ENCODE measurements at regions not wholly inside any gene's neighbourhood (a gene's known extent, or its start where the extent isn't known, plus 50 kb on each side); places are given as distances from the start of the nearest gene placed in this dataset.

DNA sequence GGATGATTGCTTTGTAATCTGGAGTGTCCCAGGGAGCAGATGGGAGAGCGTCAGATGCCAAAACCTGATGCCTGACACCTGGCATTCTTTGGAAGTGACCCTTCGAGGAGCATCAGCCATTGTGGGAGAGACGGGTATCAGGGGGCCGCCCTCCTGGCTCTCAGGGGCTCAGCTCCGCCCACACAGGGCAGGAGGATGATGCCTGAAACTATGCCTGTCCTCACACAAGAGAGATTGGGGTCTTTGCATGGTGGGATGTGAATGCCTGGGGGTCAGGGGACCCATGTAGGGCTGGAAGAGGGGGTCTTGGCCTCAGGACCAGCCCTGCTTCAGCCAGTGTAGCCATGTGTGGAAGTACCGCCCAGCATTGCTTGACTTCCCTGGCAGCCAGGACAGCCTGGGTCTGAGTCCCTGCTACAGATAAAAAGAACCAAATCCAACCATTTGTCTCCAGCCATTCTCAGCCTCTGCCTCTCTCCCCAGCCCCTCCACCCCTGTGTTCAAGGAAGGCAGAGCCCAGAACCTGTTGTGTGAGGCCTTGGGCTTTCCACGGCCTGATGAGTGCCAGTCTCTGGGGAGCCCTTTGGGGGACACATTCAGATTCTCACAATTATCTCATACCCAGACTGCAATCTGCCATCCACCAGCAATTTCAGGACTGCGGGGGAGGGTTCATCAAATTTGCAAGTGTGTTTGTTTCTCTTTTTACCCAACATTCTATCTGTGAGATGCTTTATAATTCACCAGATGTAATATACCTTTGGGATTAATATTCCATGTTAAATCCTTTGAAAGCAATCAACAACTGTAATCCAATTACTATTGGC lies 371.2 kb downstream of the PREX1 start:
- TF ChIP-seq, protein P1, sequence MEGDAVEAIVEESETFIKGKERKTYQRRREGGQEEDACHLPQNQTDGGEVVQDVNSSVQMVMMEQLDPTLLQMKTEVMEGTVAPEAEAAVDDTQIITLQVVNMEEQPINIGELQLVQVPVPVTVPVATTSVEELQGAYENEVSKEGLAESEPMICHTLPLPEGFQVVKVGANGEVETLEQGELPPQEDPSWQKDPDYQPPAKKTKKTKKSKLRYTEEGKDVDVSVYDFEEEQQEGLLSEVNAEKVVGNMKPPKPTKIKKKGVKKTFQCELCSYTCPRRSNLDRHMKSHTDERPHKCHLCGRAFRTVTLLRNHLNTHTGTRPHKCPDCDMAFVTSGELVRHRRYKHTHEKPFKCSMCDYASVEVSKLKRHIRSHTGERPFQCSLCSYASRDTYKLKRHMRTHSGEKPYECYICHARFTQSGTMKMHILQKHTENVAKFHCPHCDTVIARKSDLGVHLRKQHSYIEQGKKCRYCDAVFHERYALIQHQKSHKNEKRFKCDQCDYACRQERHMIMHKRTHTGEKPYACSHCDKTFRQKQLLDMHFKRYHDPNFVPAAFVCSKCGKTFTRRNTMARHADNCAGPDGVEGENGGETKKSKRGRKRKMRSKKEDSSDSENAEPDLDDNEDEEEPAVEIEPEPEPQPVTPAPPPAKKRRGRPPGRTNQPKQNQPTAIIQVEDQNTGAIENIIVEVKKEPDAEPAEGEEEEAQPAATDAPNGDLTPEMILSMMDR (IDR thresholded peaks at IDR 0.05; ENCODE audit: insufficient read depth, low read length, missing control alignments): no peak
- POLR2A ChIA-PET: no interaction called here
- no peak overlapping the region for H3K4me3 ChIP-seq (ENCODE audit: low read depth, low read length)
- CTCF ChIA-PET: no interaction called here
- no peak for DNase-seq (ENCODE audit: low read depth, low spot score)

DNA sequence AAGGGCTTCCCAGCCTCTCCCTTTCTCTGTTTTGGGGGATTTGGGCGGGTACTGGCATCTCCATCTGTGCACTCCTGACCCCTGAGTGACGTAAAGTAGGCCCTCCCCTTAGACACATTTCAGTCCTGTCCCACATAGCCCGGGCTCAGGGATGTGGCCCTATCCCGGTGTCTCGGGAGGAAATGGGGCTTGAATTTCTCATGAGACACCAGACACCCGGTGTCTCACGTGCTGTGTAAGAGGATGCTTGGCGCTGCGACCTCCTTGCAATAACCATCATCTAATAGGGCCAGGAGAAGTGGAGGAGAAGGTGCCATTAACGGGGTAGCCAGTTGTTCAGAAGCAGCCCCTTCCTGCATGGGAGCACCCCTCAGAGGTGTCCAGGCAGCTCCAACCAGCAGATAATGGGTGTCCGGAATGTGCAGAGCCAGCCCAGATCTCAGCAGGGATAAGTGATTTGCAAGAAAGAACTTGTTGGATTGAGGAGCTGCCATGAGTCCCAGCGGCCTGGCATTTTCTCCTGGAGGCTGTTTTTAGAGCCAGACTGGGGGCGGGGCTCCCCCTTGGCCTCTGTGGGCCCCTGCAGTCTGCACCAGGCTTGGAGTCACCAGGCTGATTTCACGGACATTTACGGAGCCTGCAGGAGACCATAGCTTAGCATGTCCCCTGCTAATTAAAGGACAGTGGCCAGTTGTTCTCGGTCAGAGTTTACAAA lies 372.0 kb downstream of the PREX1 start:
- TF ChIP-seq, protein P1 (IDR thresholded peaks at IDR 0.05; ENCODE audit: insufficient read depth, low read length, missing control alignments): no peak
- H3K4me3 ChIP-seq (ENCODE audit: low read depth, low read length): no peak overlapping the region
- CTCF ChIA-PET: no interaction called here
- no peak for DNase-seq (ENCODE audit: low read depth, low spot score)
- POLR2A ChIA-PET: no interaction called here

DNA sequence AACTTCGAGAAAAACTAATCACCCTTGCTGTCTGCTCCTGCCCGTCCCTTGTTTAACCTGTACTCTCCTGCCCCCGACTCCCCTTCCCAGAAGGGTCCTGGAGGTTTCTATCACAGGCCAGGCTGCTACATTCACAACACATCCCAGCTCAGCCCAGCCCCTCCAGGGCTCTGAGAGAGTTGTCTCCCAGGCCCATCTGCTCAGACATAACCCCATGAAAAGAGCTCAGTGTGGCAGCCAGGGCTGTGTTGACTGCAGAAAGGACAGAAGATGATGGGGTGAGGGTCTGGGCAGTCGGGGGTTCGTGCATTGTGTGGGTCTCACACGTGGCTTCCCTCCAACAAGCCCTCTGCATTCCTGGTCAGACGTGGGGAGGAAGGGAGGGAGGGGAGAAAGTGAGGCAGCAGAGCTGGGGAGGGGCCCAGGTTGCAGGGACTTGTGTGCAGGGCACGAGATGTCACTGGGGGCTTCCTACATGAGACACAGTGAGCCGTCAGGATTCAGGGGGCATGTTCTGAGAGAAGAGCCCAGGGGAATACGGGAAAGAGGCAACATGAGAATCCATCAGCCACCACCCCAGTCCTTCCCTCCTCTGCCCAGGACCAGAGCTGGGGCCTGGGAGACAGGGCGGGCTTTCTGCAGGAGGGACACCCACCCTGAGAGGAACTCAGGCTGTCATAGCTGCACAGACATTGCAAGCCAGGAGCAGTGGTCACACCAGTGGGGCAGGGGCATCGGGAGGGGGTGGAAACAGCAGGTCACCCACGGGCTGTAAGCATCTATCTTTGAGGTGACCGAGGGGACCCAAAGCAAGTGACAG lies 372.9 kb downstream of the PREX1 start:
- no peak for DNase-seq (ENCODE audit: low read depth, low spot score)
- POLR2A ChIA-PET: no interaction called here
- no peak overlapping the region for H3K4me3 ChIP-seq (ENCODE audit: low read depth, low read length)
- CTCF ChIA-PET: no interaction called here
- TF ChIP-seq, protein P1 (IDR thresholded peaks at IDR 0.05; ENCODE audit: insufficient read depth, low read length, missing control alignments): no peak

DNA sequence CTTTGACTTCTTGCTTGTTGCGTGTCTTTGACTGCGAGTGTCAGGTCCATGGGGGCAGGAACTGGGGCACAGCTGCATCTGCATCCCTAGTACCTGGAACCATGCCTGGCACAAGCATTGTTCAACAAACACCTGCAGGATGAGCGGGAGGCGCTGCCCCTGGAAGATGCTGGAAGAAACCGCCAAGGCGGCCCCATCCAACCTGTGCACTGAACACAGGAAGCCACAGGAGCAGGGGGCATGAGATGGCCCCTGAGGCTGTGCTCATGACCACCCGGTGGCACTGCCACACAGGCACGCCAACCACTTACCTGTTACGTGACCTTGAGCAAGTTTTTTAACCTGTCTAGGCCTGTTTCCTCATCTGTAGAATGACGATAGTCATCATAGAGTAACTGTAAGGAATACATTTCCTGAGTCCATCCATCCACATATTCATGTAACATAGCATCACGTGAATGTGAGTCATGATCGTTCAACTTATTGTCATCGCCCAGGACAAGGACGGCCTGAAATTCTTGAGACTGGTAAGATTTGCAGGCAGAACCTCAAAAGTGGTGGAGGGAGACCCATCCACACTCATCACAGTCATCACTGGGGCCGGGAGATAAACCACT lies 374.2 kb downstream of the PREX1 start:
- no peak overlapping the region for H3K4me3 ChIP-seq (ENCODE audit: low read depth, low read length)
- POLR2A ChIA-PET: no interaction called here
- TF ChIP-seq, protein P1 (IDR thresholded peaks at IDR 0.05; ENCODE audit: insufficient read depth, low read length, missing control alignments): no peak
- CTCF ChIA-PET: no interaction called here
- no peak for DNase-seq (ENCODE audit: low read depth, low spot score)

DNA sequence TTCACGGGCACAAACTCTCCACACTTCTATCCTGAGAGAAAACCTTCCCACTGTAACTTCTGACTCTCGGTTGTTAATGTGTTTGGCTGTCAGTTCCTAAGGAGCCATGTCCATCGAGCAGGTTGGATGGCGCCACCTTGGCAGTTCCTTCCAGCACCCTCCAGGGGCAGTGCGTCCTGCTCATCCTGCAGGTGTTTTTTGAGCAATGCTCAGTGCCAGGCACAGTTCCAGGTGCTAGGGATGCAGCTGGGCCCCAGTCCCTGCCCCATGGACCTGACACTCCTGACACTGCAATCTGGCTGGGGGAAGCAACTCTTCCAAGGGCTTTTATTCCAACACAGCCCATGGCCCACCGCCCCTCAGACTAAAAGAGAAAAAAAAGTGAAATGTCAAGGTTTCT lies 376.4 kb downstream of the PREX1 start:
- H3K4me3 ChIP-seq (ENCODE audit: low read depth, low read length): no peak overlapping the region
- ChIA-PET CTCF (no interaction called here), POLR2A (no interaction called here)
- TF ChIP-seq, protein P1 (IDR thresholded peaks at IDR 0.05; ENCODE audit: insufficient read depth, low read length, missing control alignments): no peak
- no peak for DNase-seq (ENCODE audit: low read depth, low spot score)

Data from AG04449 (cell line).